WI38 (cell line): ENCODE measurements at regions not wholly inside any gene's neighbourhood (a gene's known extent, or its start where the extent isn't known, plus 50 kb on each side); places are given as distances from the start of the nearest gene placed in this dataset.

Experiments used
- H3K4me3 ChIP-seq: 2 replicates; pipeline ENCODE4 v1.5.1; 2011; ENCODE audit warnings: low read depth, mild to moderate bottlenecking, control low read depth, low read length
- CTCF ChIP-seq: IDR thresholded peaks from 2 replicates; pipeline ENCODE4 v1.5.1; 2012; ENCODE audit warnings: low read depth, mild to moderate bottlenecking, control low read depth, low read length

GRCh38 chr1:90318431-90318830 is 323.5 kb downstream of the ZNF326 start:
- no peak overlapping the region for H3K4me3 ChIP-seq
- TF ChIP-seq CTCF, result no peak

- TF ChIP-seq CTCF, result no peak
- no peak overlapping the region for H3K4me3 ChIP-seq
Observed at GRCh38 chr1:90317628-90318027, 322.7 kb downstream of the ZNF326 start.

GRCh38 chr1:90314533-90314932 is 319.6 kb downstream of the ZNF326 start:
- no peak for TF ChIP-seq CTCF
- H3K4me3 ChIP-seq, result no peak overlapping the region

GRCh38 chr1:90313778-90314177 is 318.9 kb downstream of the ZNF326 start:
- H3K4me3 ChIP-seq, result no peak overlapping the region
- no peak for TF ChIP-seq CTCF

GRCh38 chr1:90309806-90310205 is 314.9 kb downstream of the ZNF326 start:
- no peak for TF ChIP-seq CTCF
- no peak overlapping the region for H3K4me3 ChIP-seq

GRCh38 chr1:90308421-90308820 is 313.5 kb downstream of the ZNF326 start:
- no peak overlapping the region for H3K4me3 ChIP-seq
- TF ChIP-seq CTCF, result no peak

GRCh38 chr1:90305577-90305976 is 310.7 kb downstream of the ZNF326 start:
- TF ChIP-seq CTCF, result no peak
- no peak overlapping the region for H3K4me3 ChIP-seq
